Left ventricle myocardium superior (tissue), 1 donor: ENCODE measurements at regions not wholly inside any gene's neighbourhood (a gene's known extent, or its start where the extent isn't known, plus 50 kb on each side); places are given as distances from the start of the nearest gene placed in this dataset.

Experiments
- ATAC-seq: fragments of 200-7000 bp; cut with Tn5 transposase; one replicate; pipeline ENCODE4 v1.9.1; 2020; ENCODE audit warnings: mild to moderate bottlenecking, moderate library complexity
- DNase-seq: peaks from one replicate; pipeline ENCODE4 v3.0.0-alpha.2; 2020
- intact Hi-C: fragments of 100-400 bp; cut with micrococcal nuclease; formaldehyde crosslinking; loops from one replicate; pipeline ENCODE4 v1.11.0; 2022
- donor health status: DM: no; HTN: yes; CAD: no; lungs with severe emphysema.

DNA sequence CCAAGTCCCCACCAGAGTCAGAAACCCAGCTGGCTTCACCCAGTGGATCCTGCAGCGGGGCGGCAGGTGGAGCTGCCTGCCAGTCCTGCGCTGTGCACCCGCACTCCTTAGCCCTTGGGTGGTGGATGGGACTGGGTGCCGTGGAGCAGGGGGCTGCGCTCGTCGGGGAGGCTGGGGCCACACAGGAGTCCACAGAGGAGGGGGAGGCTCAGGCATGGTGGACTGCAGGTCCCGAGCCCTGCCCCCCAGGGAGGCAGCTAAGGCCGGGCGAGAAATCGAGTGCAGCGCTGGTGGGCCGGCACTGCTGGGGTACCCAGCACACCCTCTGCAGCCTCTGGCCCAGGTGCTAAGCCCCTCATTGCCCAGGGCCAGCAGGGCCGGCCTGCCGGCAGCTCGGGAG lies 144.6 kb upstream of the MGAT5 start:
- no peak for ATAC-seq
- DNase-seq, result no peak
- intact Hi-C loops, result no loop called here

DNA sequence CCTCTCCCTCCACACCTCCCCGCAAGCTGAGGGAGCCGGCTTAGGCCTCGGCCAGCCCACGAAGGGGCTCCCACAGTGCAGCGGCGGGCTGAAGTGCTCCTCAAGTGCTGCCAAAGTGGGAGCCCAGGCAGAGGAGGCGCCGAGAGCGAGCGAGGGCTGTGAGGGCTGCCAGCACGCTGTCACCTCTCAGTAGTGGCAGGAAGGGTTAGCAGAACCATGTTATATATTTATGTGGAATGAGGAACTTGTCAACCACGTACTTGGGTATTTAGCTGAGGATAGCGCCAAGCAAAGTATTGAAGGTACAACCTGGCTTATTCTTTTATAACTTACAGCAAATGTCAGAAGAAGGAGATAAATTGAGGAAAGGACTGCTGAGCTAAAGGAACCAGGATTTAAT lies 144.1 kb upstream of the MGAT5 start:
- intact Hi-C loops, result no loop called here
- ATAC-seq, result peak; percentile 67
- DNase-seq, result peak; percentile 39

DNA sequence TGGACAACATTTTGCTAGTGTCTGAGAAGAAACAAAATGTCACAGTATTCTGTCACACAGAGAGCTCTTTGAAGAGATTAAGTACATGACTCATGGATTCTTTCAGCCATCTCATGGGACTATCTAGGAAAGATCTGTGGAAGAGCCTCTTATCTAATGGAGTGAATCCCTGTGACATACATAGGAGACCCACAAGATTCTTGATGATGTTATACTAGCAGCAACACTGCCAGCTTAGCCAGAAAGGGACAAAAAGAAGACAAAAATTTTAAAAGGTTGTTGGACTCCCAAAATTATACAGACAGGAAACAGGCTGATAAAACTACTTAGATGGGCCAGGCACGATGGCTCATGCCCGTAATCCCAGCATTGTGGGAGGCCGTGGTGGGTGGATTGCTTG lies 143.3 kb upstream of the MGAT5 start:
- ATAC-seq (no peak), DNase-seq (no peak)
- intact Hi-C loops, result no loop called here

DNA sequence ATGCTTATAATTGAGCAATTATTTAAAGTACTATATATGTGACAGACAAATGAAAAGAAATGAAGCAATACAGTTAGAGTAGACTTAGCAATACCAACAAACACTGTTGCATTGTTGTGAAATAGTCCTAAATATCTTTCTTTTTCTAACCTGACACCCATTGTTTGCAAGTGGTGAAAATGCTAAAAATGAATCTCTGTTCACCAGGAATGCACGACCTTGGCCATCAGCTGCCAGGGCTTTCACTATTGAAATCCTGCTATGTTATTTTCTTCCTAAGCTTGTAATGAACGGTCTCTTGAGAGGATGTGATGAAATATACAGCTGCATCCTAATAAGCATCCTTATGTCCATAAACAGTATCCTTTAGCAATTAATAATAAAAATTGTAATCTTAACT lies 136.2 kb upstream of the MGAT5 start:
- intact Hi-C loops, result loop anchor here (5.0 kb wide), 3 partner anchors 90 to 295 kb away; no protein-coding TSS in a partner anchor
- DNase-seq (no peak), ATAC-seq (no peak)

DNA sequence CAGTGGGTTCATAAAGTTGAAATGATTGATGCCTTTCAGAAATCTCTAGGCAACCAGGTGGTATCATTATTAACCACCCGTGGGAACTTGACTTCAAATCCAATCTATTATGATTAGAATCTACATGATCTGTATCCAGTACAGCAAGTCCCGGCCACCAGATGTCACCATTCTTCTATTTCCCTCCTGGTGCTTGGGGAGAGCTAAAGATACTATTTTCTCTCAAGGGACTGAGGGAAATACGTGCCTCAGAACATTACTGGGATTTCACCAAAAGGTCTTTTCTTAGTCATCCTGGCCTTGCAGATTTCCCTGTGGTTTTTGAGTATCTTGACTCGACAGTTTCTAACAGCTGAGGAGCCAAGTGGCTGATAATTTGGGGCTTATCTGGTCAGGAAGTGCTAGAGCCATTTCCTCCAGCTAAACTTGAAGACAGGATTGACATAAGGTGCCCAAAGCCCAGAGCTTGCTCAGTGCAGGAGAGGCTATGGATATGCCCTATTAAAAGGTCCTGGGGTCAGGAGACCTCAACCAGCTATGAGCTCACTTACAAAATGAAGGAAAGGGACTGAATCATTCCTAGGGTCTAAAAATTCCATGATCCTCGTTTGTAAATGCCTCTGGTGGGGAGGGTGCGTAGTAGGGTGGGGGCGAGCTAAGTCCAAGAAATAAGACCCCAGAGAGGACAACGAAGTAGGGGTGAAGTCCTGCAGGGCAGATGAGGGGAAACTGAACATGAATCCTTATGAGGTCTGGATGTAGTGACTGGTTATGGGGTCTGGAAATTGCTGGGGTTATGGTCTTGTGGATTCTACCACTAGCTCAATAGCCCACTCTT lies 135.4 kb upstream of the MGAT5 start:
- DNase-seq (peak; percentile 78), ATAC-seq (peak; percentile 59)
- intact Hi-C loops, result loop anchor here (5.0 kb wide), 3 partner anchors 89 to 294 kb away; no protein-coding TSS in a partner anchor

DNA sequence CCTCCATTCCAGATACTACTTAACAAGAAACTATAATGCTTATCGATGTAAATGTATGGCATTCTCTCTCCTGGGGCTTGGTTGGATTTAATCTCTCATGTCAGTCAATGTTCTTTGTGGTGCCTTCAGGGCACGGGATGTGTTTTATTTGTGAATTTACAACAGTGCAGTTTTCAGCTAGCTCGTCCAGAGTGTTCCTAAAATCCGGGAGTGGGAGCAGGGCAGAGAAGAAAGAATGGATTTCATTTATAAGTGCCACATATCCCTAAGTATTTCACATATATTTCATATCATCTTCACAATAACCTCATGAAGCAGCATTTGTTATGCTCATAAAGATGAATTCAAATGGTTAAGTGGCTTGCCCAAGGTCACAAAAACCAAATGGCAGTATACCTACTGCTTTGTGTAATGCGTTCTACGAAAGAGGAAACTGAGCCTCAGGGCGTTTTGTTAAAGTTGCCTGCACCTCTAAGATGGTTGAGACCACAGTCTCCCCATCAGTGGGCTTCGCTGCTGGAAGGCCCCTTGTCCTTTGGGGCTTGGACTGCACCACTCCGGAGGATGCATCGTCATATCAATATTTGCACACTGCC lies 134.7 kb upstream of the MGAT5 start:
- no peak for ATAC-seq
- no peak for DNase-seq
- intact Hi-C loops, result loop anchor here (5.0 kb wide), 3 partner anchors 88 to 293 kb away; no protein-coding TSS in a partner anchor

DNA sequence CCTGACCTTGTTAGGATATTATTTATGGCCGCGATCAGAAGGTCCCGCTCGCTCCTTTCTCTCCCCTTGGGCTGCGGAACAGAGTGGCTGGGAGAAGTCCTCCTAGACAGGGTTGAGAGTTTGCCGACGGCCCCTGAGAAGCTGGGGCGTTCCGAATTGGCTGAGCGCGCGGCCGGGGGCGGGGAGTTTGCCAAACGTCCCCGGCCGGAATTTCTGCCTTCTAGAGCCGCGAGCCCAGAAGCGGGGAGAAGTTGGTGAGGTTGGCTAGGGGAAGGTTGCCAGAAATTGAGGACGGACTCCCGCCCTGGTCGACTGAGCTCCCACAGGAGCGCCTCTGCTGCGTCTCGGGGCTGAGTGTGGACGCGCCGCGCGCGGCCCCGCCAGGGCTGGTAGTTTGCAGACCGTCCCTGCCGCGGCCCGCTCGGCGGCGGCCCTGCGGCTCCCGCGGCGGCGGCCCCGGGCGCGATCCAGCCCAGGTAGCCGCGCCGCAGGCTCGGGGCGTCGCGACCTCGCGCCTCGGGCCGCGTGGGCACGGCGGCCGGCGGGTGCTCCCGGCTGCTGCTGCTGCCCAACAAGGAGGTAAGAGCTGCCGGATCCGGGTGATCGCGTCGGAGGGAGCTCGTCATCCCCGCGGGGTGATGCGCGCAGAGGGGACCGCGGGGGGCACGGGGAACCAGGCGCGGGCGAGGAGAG lies 134.0 kb upstream of the MGAT5 start:
- ATAC-seq (peak; percentile 80), DNase-seq (peak; percentile 92)
- intact Hi-C loops, result loop anchor here (5.0 kb wide), 3 partner anchors 87 to 292 kb away; no protein-coding TSS in a partner anchor

DNA sequence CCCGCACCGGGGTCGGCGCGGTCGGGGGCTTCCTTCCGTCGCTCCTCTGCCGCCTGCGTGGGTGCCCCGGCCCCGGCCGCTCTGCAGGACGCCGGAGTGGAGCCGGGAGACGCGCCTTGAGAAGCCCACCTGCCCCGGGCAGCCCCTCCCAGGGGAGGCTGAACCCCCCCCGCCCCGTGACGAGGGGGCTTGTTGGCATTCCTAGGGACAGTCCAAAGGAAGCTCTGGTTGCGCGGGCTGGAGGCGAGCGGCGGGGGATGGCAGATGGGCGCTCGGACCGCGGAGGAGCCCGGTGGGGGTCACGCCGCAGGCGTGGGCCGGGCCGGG lies 133.5 kb upstream of the MGAT5 start:
- peak; percentile 4 for ATAC-seq
- peak; percentile 58 for DNase-seq
- intact Hi-C loops, result no loop called here

DNA sequence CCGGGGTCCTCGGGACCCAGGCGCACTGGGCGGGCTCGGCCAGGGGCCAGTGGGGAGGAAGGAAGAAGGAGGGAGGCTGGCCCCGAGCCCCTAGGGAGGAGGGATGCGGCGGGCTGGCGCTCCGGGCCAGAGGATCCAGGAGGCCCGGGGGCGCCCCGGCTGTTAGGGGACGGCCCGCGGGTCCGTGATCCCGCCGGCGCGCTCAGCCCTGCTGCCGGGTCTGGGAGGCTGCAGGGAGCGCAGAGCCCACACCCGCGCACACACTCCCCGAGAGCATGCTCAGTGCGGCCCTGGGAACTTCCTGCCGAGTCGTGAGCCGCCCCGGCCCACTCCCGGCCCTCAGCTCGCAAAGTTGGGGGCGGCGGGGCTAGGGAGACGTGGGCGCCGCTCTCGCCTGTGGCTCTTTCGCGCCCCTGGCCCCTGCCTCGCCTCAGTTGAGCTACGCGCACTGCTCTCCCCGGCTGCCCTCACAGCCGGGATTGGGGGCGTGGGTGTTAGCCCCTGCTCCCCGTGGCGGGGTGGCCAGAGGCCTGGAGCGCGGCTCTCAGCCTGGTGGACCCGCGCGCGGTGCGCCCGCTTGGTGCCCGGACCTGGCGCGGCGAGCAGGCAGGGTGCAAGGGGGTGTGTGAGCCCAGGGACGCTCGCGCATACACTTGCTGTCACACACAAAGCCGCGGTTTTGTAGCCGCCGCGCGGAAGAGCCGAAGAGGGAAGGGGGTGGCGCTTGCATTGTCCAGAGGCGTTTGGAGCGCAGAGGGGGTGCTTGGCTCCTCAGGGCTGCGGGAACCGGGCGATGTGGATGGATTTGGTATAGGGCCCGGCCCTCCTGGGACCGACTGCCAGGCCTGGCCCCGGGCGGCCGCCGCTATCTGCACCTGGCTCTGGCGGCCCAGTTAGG lies 132.9 kb upstream of the MGAT5 start:
- peak; percentile 83 for DNase-seq
- intact Hi-C loops, result no loop called here

DNA sequence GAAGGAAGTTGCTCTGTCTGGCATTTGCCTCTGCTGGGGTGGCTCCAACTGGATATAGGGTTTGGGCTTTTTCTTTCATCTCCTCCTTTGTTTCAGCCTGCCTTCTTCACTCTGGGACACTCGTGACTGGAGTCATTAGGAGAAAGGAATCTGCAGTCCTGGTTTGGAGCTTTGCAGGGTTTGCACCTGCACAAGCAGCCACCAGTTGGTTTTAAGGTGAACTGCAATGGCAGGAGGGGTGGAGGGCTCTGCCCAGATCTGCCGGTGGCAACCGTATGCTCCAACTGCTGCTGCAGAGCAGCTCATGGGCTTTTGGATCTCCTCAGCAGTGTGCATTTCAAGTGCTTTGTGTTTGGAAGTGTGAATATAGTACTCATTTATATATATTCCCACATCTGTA lies 131.3 kb upstream of the MGAT5 start:
- no peak for DNase-seq
- intact Hi-C loops, result no loop called here
- ATAC-seq, result no peak

More for the DNA sequence above, 132.9 kb upstream of the MGAT5 start:
- peak; percentile 75 for ATAC-seq

DNA sequence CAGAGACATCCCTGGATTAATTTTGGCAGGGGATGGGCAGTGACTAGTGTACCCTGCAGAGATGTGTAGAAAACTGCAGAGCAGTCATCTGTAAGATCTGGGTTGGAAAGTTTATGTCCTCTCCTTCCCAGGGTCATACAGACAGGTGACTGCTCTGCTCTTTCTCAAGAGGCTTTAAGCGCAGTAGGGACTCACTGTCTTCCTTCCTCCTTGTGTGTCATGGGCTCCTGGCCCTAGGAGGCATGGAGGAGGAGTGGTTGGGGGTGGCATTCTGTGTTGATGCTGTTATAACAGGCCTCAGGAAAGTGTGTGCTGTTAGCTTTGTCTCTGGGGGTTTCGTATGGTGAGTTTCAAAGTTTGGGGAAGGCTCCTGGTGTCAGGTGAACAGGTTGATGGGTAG lies 130.5 kb upstream of the MGAT5 start:
- intact Hi-C loops, result no loop called here
- no peak for ATAC-seq
- DNase-seq, result no peak

DNA sequence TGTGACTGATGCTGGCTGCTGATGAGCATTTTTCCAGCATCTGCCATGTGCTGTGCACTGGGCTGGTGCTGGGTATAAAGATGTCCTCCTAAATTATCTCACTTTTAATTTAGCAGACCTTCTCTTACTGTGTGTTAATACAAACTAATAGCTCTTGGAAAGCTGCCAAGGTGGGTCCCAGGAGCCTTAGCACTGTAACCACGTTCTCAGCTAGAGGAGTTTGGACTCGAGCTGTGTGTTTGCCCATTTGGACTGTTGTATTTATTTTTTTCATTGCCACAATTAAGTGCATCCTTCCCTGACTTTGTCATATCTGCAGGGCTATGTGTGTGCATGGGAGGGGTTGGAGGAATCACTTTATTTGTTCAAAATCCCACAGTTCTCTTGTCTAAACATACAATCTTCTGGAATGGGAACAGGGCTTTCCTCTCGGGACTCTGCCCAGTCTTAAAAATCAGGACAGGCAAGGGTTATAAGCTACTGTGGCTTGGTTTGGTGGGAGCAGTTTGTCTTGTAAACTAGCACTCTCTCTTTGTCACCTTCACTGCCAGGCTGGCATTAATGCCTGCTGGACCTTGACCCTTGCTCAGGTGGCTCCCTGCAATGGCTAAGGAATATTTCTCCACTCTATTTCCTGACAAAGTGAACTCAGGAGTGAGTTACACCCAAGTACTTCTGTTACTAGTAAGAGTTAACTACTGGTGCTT lies 129.7 kb upstream of the MGAT5 start:
- ATAC-seq, result no peak
- DNase-seq, result no peak
- intact Hi-C loops, result no loop called here

DNA sequence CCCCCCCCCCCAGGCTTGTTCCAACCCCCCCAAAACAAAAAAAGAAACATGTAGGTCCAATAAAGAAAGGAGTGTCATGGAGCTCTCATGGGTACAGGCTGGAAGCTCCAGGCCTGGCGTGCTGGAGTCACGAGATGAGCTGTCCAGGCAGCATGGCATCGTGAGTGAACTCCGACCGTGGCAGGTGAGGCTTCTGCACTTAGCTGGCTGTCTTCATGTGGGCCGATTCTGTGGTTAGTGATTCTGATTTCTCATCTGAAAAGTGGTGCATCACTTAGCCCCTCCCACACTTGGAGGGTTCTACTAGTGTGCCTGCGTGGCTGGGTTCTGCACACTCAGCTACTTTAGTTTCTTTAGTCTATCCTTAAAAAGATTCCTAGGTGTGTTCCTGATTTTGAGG lies 126.4 kb upstream of the MGAT5 start:
- peak; percentile 42 for ATAC-seq
- intact Hi-C loops, result no loop called here
- DNase-seq, result no peak

DNA sequence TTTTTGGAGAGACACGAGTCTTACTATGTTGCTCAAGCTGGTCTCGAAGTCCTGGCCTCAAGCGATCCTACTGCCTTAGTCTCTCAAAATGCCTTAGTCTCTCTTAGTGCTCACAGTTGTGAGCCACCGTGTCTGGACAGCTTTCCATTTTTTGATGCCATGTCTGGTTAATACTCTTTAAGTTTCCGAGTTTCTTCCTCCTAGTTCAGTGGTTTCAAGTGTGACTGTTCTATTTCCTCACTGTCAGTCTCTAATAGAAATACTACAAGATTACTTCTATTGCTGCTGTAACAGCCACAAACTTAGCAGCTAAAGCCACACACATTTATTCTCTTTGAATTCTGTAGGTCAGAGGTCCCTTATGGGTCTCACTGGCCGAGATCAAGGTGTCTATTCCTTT lies 125.1 kb upstream of the MGAT5 start:
- no peak for ATAC-seq
- intact Hi-C loops, result no loop called here

DNA sequence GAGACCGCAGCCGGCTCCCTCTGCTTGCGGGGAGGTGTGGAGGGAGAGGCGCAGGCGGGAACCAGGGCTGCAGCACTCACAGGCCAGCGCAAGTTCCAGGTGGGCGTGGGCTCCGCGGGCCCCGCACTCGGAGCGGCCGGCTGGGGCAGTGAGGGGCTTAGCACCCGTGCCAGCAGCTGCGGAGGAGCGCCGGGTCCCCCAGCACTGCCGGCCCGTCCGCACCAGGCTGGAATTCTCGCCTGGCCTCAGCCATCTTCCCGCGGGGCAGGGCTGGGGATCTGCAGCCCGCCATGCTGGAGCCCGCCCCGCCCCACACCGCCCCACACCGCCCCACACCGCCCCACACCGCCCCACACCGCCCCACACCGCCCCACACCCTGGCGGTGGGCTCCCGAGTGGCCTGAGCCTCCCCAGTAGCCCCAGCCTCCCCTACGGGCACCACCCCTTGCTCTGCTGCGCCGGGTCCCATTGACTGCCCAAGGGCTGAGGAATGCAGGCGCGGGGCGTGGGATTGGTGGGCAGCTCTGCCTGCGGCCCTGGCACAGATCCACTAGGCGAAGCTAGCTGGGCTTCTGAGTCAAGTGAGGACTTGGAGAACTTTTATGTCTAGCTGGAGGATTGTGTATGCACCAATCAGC lies 123.9 kb upstream of the MGAT5 start:
- DNase-seq (no peak), ATAC-seq (no peak)
- intact Hi-C loops, result no loop called here

More for the DNA sequence above, 125.1 kb upstream of the MGAT5 start:
- DNase-seq, result no peak

DNA sequence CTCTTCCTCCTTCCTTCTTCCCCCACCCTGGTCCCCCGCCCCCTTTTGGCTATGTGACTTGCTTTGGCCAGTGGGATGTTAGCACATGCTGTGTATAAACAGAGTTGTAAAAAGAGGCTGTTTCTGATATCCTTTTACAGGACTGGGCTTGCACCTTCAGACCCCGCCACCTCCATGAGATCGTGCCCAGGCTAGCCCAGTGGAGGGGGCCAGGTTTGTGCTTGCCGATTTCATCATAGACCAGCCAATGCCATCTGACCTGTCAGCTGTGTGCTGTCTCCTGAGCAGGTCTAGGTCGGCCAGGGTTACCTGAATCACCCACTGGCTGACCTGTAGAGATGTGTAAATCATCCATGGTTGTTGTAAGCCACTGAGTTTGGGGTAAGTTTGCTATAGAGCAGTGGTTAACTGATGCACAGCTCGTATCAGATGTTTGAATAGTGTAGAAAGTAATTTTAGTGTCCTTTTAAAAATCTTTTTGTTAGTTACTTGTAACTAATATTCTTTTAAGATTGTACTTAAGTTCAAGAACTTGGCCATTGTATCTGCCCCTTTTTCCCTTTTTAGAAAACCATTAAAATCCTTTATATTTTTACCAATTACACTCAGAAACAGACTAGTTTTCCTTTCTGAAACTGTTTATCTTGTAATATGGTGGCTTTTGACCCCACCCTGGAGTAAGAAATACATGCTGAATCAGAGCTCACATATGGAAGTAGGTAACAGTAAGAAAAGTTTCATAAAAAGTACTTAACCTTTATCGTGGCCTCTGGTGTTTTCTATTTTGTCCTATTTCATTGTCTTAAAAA lies 122.0 kb upstream of the MGAT5 start:
- DNase-seq (no peak), ATAC-seq (no peak)
- intact Hi-C loops, result no loop called here

DNA sequence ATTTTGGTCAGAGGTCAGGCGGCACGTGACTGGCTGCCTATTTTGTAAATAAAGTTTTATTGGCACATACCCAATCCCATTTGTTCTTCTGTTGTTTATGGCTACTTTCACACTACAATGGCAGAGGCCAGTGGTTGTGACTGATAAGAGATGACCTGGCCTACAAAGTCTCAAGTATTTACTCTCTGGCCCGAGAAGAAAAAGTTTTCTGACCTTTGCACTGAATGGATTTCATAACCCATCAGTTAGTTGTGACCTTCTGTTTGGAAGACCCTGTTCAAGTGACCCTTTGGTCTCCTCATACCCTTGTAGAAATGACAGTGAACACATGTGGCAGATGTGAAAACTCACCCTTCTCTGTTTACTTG lies 121.4 kb upstream of the MGAT5 start:
- intact Hi-C loops, result no loop called here
- no peak for DNase-seq
- ATAC-seq, result no peak
